IPS DF 6.9 (cell line): ENCODE measurements at regions not wholly inside any gene's neighbourhood (a gene's known extent, or its start where the extent isn't known, plus 50 kb on each side); places are given as distances from the start of the nearest gene placed in this dataset.

ENCODE experiments used
- DNase-seq: peaks from one replicate; pipeline ENCODE4 v3.0.0-alpha.2; 2013; ENCODE audit warnings: low read depth, low spot score
- H3K27ac ChIP-seq: one replicate; pipeline ENCODE4 v1.5.1; 2013; ENCODE audit warnings: low read length, control low read depth
- H3K27me3 ChIP-seq: 2 replicates; pipeline ENCODE4 v1.6.1; 2013; ENCODE audit warnings: mild to moderate bottlenecking, low read length; ENCODE audit not compliant: control insufficient read depth, insufficient read depth
- H3K36me3 ChIP-seq: 2 replicates; pipeline ENCODE4 v1.6.1; 2013; ENCODE audit warnings: low read length; ENCODE audit not compliant: control insufficient read depth, insufficient read depth
- H3K4me1 ChIP-seq: 2 replicates; pipeline ENCODE4 v1.6.1; 2013; ENCODE audit warnings: low read length; ENCODE audit not compliant: control insufficient read depth, insufficient read depth
- H3K4me3 ChIP-seq: 2 replicates; pipeline ENCODE4 v1.5.1; 2013; ENCODE audit warnings: mild to moderate bottlenecking, low read length
- H3K9me3 ChIP-seq: 2 replicates; pipeline ENCODE4 v1.6.1; 2013; ENCODE audit warnings: low read length, inconsistent platforms; ENCODE audit not compliant: control insufficient read depth, insufficient read depth
- WGBS: extraction: QIAGEN DNeasy Blood & Tissue Kit; methylation state at CpG from one replicate; pipeline ENCODE4 v1.1.7; 2013; ENCODE audit warnings: mixed read lengths, missing lambda C conversion rate; ENCODE audit not compliant: insufficient read length, insufficient coverage; 5-methylcytosine and 5-hydroxymethylcytosine counted together

DNA sequence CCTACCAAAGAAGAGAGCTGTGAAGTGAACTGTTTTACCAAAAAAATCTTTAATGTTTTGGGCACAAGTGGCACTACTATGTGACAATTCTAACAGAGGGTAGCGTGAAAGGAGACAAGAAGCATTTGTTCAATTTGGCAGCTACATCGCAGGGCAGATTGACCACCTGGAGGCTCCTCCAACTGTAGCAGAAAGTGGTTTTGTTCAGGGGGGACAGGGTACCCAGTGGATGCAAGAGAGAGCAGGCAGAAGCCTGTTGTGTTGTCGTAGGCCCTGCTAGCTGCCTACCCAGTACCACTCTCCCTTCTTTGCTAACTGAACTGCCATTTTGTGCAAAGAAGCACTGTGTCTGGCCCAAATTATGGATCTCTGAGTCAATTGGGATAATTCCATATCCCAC lies 54.8 kb upstream of the SYN2 start:
- WGBS: no CpG with 5 or more reads among the region's 3 CpGs
- H3K27me3 ChIP-seq: no peaks in the 10 kb centered on the region
- no peaks in the 10 kb centered on the region for H3K9me3 ChIP-seq

GRCh38 chr3:11950576-11950975 lies 53.6 kb upstream of the SYN2 start:
- no peak overlapping the region for H3K4me3 ChIP-seq
- no peaks in the 10 kb centered on the region for H3K9me3 ChIP-seq
- no CpG with 5 or more reads among the region's 2 CpGs for WGBS
- no peaks in the 10 kb centered on the region for H3K36me3 ChIP-seq
- H3K27ac ChIP-seq: no peak overlapping the region
- no peaks in the 10 kb centered on the region for H3K27me3 ChIP-seq
- no peak for DNase-seq
- no peaks in the 10 kb centered on the region for H3K4me1 ChIP-seq

More for the DNA sequence above, 54.8 kb upstream of the SYN2 start:
- Histone ChIP-seq H3K4me1 (no peaks in the 10 kb centered on the region), H3K36me3 (no peaks in the 10 kb centered on the region), H3K4me3 (no peak overlapping the region), H3K27ac (no peak overlapping the region)
- no peak for DNase-seq

DNA sequence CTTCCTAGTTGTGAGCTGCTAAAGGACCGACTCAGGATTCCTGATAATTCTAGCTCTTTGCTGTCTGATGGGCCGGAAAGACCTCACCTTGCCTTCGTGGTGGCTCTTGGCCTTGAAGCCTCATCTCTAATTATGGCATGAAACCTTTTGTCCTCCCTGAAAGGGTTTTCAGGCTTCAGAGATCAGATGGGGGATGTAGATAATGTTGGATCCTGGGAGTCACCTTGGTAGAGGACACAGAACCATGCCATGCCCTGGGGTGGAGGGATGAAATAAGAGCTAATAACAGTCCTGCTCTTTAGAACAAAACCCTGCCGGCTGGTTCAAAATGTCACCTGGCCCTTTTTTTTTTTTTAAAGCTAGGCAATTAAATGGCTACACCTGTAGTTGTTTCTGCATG lies 50.8 kb upstream of the SYN2 start:
- no peak for DNase-seq
- Histone ChIP-seq H3K4me3 (no peak overlapping the region), H3K27me3 (no peaks in the 10 kb centered on the region), H3K27ac (no peak overlapping the region), H3K9me3 (no peaks in the 10 kb centered on the region), H3K4me1 (no peaks in the 10 kb centered on the region), H3K36me3 (no peaks in the 10 kb centered on the region)
- no CpG with 5 or more reads among the region's 4 CpGs for WGBS

DNA sequence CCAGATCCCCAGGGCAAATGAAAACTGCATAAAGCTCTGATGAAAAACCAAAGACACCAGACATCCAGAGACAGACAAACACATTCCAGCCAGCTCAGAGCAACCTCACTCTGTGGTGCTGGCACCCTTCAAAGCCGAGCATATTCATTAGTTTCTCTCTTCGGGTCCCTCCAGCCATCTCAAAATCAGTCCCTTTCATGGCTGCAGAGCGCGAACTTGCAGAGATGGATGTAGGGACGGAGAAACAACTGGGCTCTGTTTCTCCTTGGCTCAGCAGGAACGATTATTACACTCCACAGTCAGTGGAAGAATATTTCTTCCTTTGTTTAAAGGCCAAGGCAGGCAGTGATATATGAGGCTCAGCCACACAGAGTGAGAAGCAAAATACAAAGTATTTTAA lies 50.4 kb upstream of the SYN2 start:
- no peak overlapping the region for H3K4me3 ChIP-seq
- no peaks in the 10 kb centered on the region for H3K4me1 ChIP-seq
- no CpG with 5 or more reads among the region's 6 CpGs for WGBS
- DNase-seq: no peak
- no peak overlapping the region for H3K27ac ChIP-seq
- no peaks in the 10 kb centered on the region for H3K9me3 ChIP-seq
- H3K27me3 ChIP-seq: no peaks in the 10 kb centered on the region
- H3K36me3 ChIP-seq: no peaks in the 10 kb centered on the region

- DNase-seq: no peak
- H3K36me3 ChIP-seq: no peaks in the 10 kb centered on the region
Observed at GRCh38 chr3:11954312-11954934, 49.8 kb upstream of the SYN2 start.

More at GRCh38 chr3:11954312-11954934, 49.8 kb upstream of the SYN2 start:
- Histone ChIP-seq H3K27me3 (no peaks in the 10 kb centered on the region), H3K27ac (no peak overlapping the region), H3K9me3 (no peaks in the 10 kb centered on the region), H3K4me3 (no peak overlapping the region), H3K4me1 (no peaks in the 10 kb centered on the region)
- no CpG with 5 or more reads among the region's 8 CpGs for WGBS
